Motor neuron (in vitro differentiated cells): ENCODE measurements at regions not wholly inside any gene's neighbourhood (a gene's known extent, or its start where the extent isn't known, plus 50 kb on each side); places are given as distances from the start of the nearest gene placed in this dataset.

Experiments used
- ATAC-seq, 8 experiments: fragments of 200-7000 bp; cut with Tn5 transposase; replicated peaks in 6 of 8; 2 replicates each; pipeline ENCODE4 v1.8.0; 2021; ENCODE audit warnings: mild to moderate bottlenecking in 8 of 8, moderate library complexity in 8 of 8
- H3K27ac ChIP-seq, 2 donors: fragments of 250-450 bp; sonication (Bioruptor Pico); 2 replicates each; pipeline ENCODE4 v1.9.0; 2021; ENCODE audit warnings: antibody characterized with exemption in 2 of 2, mild to moderate bottlenecking in 2 of 2, moderate library complexity in 1 of 2
- H3K4me1 ChIP-seq, 2 donors: fragments of 250-450 bp; sonication (Bioruptor Pico); replicated peaks in 1 of 2; 2 replicates each; pipeline ENCODE4 v1.6.1; 2021; ENCODE audit warnings: antibody characterized with exemption in 2 of 2, mild to moderate bottlenecking in 2 of 2, moderate library complexity in 1 of 2
- H3K4me3 ChIP-seq, 5 donors: fragments of 250-450 bp; sonication (Bioruptor Pico); 2 replicates each; pipeline ENCODE4 v1.9.0; 2021; ENCODE audit warnings: antibody characterized with exemption in 5 of 5, mild to moderate bottlenecking in 5 of 5, moderate library complexity in 4 of 5
- WGBS, 10 experiments: fragments of 450-650 bp; shearing (Covaris generic); methylation state at CpG; one replicate each; pipeline ENCODE4 v1.0.0; 2022; 5-methylcytosine and 5-hydroxymethylcytosine counted together
- in situ Hi-C, 9 experiments: fragments of 400-800 bp; cut with MboI; loops; one replicate each; pipeline ENCODE4 v1.15.0; 2021; ENCODE audit warnings: low sequenced_read_pairs in 9 of 9, low pct_unique_long_range_greater_than_20kb in 2 of 9; ENCODE audit not compliant: unreplicated experiment in 9 of 9

DNA sequence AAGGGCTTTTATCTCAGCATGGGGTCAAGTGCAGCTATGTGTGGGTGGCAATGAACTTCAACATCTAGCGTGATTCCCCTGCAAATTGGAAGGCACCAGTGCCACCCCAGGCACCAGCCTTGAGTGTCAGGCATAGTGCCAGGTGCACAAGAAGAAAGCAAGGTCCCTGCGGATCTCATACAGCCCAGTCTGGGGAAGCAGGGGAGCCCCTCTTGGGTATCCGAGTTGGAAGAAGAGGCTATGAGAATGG lies 269.0 kb downstream of the RPS24 start:
- in situ Hi-C loops, result no loop called here
- H3K4me3 ChIP-seq, result peak overlapping the region in 3 of 5 donors; percentile 14 to 30 (median 19)
- peak overlapping the region; percentile 72 to 79 for H3K27ac ChIP-seq
- WGBS, 10 experiments, result 0 to 40% (median 29%) methylated on average over 1 of the region's 3 CpGs; no CpG with 5 or more reads in 6 of the 10 experiments
- ATAC-seq, result no peak
- peaks cover 25 to 38% of the 10 kb centered on the region in 2 donors for H3K4me1 ChIP-seq

DNA sequence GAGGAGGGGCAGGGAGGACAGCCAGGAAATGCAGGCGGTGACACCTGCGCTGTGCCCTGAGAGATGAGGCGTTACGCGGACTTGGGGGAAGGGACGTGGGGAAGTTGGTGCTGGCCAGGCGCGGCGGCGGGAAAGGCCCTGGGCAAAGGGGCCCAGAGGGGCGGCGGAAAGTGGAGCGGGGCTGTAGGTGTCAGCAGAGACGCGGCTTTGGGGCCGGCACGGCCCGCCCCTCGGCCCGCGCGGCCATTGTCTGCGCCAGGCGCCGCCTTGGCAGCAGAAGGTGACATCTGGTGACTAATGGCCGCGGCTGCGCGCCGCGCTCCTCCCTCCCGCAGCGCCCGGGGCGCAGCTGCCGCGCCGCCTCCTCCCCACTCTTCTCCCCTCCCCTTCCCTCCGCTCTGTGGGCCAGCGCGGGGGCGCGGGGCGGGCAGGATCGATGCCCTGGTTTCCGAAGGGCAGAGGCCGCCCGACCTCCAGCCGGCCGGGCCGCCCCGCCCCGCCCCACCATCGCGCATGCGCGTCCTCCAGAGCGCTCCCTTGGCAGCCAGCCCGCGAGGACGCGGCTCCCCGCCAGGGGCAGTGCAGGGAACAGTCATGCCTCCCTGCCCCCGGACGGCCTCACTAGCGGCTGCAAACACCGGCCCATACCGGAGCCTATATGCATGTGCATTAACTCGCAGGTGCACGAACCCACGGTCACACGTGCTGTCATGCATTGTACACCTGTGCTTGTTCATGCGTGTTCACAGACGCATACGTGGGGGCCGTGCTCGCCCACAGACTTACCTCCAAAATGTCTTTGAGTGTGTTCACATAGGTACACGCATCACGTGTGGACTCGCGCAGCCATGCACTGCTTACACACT lies 269.6 kb downstream of the RPS24 start:
- in situ Hi-C loops, result no loop called here
- peak overlapping the region; percentile 72 to 79 for H3K27ac ChIP-seq
- peak; percentile 90 to 95 (median 92) for ATAC-seq
- WGBS, 10 experiments, result 0 to 100% (median 62%) methylated on average over 1 to 7 of the region's 81 CpGs; no CpG with 5 or more reads in 4 of the 10 experiments
- H3K4me1 ChIP-seq, result peaks cover 25 to 38% of the 10 kb centered on the region in 2 donors
- peak overlapping the region in 3 of 5 donors; percentile 14 to 30 (median 19) for H3K4me3 ChIP-seq

DNA sequence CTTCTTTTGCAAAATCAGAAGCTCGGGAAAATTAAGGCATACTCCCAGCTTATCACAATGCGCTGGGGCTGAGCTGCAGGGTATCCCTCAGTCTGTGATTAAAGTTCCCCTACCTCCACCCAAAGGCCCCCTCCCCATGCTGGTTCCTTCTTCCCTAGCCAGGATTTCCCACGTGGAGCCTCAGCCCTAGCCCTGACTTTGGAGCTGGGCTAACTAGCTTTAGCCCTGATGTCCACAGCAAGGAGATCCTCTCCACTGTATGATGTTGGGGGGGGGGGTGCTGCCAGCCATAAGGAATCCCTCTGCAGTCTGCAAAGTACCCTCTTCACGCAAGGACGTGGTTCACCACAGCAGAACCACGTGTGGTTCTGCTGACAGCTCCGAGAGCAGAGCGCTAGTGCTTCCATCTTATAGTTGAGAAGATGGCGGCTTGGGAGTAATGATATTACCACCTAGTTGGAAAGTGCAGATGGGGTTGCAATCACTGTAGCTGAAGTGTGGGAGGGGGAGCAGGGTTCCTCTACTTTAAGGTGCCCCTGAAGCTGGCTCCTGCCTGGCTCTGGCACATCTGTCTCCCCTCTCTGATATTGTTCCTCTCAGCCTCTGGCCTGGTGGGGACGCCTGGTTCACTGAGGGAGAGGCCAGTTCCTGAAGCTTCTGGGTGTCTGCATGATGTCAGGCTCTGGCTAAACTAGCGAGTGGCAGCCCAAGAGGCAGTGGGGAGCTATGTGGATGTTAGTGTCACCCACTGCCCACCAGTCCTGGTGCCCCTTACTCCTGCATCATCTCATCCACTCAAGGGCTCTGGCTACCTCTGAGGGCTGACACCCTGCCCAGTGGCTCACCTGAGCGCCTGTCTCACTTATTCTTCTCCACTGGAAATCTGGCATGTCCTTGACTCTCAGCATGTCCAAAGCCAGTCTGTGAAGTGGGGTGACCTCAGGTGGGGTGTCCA lies 270.7 kb downstream of the RPS24 start:
- 0 to 100% (median 93%) methylated on average over 1 to 9 of the region's 12 CpGs; no CpG with 5 or more reads in 1 of the 10 experiments for WGBS, 10 experiments
- H3K4me1 ChIP-seq, result peaks cover 25 to 38% of the 10 kb centered on the region in 2 donors
- ATAC-seq, result no peak
- no peak overlapping the region for H3K4me3 ChIP-seq
- in situ Hi-C loops, result no loop called here
- no peak overlapping the region for H3K27ac ChIP-seq

DNA sequence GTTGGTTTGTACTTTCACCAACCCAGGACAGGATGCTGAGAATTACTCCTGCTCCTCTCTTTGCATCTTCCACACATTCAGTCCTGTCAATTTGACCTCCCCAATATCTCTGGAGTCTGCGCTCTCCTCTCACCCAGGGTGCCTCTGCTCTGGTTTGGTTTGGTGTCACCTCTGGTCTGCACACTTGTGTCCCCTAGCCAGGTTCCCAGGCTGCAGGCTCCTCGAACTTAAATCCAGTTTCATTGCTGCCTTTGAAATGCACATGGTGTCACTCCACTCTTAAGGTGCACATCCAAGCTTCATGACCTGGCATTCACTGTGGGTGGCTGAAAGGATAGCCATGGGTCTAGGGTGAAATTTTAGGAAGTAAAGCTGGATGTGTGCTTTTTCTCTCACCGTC lies 271.6 kb downstream of the RPS24 start:
- ATAC-seq, result no peak
- in situ Hi-C loops, result no loop called here
- 40 to 100% (median 80%) methylated on average over 1 to 2 of the region's 3 CpGs; no CpG with 5 or more reads in 3 of the 10 experiments for WGBS, 10 experiments
- Histone ChIP-seq H3K4me3 (no peak overlapping the region), H3K4me1 (peaks cover 25 to 38% of the 10 kb centered on the region in 2 donors), H3K27ac (peak overlapping the region in 1 of 2 donors; percentile 10)

DNA sequence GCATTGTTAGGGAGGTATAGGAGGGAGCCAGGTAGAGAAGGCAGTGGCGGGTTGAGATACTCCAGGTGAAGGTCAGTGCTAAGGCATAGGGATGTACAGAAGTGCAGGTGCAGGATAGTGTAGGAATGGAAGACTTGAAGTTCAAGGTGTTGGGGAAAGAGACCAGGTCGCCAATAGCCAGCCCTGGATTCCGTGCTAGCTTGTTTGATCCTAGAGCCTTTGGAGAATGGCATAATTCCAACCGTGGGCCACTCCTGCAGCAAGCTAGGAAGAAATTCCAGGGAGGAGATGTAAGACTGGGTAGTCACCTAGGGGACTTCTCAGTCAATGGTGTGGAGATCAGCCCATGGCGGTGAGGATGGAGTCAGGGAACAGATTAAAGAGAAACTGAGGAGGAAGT lies 272.7 kb downstream of the RPS24 start:
- no peak overlapping the region for H3K4me3 ChIP-seq
- H3K4me1 ChIP-seq, result peaks cover 29 to 38% of the 10 kb centered on the region in 2 donors
- no peak for ATAC-seq
- no peak overlapping the region for H3K27ac ChIP-seq
- 55 to 100% (median 83%) methylated on average over 1 to 5 of the region's 5 CpGs; no CpG with 5 or more reads in 2 of the 10 experiments for WGBS, 10 experiments
- in situ Hi-C loops, result no loop called here

DNA sequence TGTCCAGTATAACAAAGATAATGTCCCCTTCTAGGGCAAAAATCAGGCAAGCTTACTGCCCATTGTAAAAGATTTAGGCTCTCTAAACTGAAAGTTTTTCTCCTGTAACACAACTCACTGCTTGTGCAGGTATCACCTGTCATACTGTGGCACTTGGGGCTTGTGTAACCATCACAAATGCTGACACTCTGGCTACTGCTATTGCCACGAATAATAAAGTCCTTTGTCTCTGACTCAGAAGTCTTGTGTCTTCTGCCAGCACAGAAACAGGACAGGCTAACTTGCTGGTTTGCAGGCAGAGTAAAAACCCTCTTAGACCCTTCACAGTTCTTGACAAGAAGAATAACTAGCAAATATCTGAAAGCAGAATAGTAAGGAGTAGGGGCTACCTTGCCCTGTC lies 273.9 kb downstream of the RPS24 start:
- Histone ChIP-seq H3K4me3 (no peak overlapping the region), H3K4me1 (peaks cover 25 to 29% of the 10 kb centered on the region in 2 donors), H3K27ac (no peak overlapping the region)
- WGBS, 10 experiments, result 0 to 75% (median 57%) methylated on average over 1 of the region's 1 CpG; no CpG with 5 or more reads in 3 of the 10 experiments
- no peak for ATAC-seq
- in situ Hi-C loops, result no loop called here

DNA sequence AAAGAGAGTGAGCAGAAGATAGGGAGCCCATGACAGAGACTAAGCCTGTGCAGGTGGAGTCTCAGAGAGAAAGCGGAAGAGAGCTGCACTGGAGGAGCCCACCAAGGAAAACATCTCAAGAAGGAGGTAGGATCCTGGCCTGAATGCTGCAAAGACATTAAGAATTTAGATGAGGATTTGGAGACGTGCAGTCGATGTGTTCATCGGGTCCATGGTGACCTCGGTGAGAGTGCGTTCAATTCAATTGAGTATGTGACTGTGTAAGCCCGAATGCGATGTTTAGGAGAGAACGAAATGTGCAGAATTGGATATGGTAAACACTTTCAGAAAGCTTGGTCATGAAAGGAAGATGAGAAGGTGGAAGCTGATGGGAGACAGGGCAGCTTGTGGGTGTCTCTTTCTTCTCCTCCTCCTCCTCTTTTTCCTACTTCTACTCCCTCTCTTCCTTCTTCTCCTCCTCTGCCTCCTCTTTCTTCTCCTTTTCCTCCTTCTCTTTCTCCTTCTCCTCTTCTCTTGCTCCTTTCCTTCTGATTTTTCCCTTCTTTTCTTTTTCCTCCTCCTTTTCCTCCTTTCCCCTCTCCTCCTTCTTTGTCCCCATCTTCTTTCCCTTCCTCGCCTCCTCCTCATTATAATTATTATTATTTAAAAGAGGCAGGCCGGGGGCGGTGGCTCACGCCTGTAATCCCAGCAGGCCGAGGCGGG lies 276.0 kb downstream of the RPS24 start:
- peaks cover 15 to 17% of the 10 kb centered on the region in 2 donors for H3K4me1 ChIP-seq
- WGBS, 10 experiments, result 60 to 100% (median 82%) methylated on average over 3 to 13 of the region's 15 CpGs
- in situ Hi-C loops, result no loop called here
- no peak overlapping the region for H3K4me3 ChIP-seq
- ATAC-seq, result no peak
- no peak overlapping the region for H3K27ac ChIP-seq

DNA sequence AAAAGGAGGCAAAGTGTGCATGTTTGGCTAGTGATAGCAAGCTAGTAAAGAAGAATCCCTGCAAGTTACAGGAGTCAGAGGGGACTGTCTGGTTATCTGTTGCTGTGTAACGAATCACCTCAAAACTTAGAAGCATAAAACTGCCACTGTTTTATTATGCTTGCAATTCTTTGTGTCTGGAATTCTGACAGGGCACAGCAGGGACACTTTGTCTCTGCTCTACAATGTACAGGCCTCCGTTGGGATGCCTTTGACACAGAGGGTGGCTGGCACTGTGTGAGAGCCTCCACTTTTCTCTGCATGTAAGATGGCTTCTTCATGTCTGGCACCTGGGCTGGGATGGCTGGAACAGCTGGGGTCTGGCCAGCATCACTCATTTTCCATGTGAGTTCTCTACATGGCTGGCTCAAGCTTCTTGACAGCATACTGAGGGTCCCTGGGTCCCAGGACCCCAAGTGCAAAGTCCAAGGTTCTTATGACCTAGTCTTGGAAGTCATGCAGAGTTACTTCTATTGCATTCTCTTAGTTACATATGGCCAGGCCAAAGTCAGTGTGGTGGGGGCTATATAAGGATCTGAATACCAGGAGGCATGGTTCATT lies 276.9 kb downstream of the RPS24 start:
- WGBS, 10 experiments, result 43 to 100% (median 60%) methylated on average over 1 to 2 of the region's 2 CpGs; no CpG with 5 or more reads in 5 of the 10 experiments
- Histone ChIP-seq H3K4me1 (peaks cover 9 to 12% of the 10 kb centered on the region in 2 donors), H3K4me3 (no peak overlapping the region), H3K27ac (no peak overlapping the region)
- in situ Hi-C loops, result no loop called here
- no peak for ATAC-seq

DNA sequence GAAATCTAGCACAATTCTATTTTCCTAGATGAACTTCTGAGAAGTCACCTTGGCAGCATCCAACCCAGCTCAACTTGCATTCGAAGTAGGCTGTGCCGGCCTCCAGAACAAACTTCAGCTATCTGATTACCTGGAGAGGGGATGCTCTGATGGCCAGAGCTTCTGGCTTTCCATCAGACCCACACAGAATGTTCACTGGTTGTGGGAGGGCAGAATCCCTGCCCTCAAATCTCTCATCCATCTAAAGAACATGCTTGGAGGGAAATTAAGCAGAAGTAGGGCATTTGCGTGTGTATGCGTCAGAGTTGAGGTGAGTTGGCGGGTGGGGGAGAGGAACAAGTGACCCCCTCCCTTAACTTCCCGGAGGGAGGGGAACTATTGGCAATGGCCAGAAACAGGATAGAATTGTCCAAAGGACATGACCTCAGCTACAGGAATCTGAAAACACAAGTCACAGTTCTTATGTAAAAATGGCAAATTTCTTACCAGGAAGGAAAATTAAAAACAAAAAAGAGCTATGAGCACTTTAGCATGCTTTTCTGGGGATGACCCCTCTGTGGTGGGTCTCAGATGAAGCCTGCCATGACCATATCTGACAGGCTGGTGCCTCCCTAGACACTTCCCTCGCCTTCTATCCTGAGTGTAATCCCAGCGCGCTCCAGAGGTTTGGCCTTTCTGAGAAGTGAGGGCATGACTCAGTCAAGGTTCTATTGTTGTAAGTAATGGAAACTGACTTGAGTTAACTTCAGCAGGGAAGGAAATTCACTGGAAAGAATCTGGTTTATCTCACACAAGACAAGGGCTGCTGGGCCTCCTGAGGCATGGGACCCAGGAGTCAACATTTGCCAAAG lies 278.8 kb downstream of the RPS24 start:
- H3K4me3 ChIP-seq, result no peak overlapping the region
- peaks cover 13% of the 10 kb centered on the region in 2 donors for H3K4me1 ChIP-seq
- no peak for ATAC-seq
- WGBS, 10 experiments, result 80 to 100% (median 91%) methylated on average over 1 to 9 of the region's 9 CpGs; no CpG with 5 or more reads in 2 of the 10 experiments
- no peak overlapping the region for H3K27ac ChIP-seq
- in situ Hi-C loops, result no loop called here

DNA sequence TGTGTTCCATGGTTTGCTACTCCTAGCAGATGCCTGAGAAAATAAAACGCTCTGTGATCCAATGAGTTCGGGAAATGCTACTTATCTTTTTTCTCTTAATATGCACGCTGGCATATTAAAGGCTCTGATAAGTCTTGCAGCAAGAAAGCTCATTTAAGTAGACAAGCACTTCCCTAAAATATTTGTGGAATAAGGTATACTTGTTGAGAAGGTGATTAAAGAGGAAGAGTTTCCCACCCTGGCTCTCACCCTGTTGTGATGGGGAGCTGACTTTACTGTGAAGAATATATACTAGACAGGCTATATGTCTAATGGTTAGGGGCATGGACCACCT lies 279.4 kb downstream of the RPS24 start:
- in situ Hi-C loops, result no loop called here
- H3K27ac ChIP-seq, result no peak overlapping the region
- ATAC-seq, result no peak
- H3K4me1 ChIP-seq, result peaks cover 13% of the 10 kb centered on the region in 2 donors
- no peak overlapping the region for H3K4me3 ChIP-seq
- WGBS, 10 experiments, result 67 to 100% (median 87%) methylated on average over 1 to 3 of the region's 3 CpGs; no CpG with 5 or more reads in 2 of the 10 experiments

DNA sequence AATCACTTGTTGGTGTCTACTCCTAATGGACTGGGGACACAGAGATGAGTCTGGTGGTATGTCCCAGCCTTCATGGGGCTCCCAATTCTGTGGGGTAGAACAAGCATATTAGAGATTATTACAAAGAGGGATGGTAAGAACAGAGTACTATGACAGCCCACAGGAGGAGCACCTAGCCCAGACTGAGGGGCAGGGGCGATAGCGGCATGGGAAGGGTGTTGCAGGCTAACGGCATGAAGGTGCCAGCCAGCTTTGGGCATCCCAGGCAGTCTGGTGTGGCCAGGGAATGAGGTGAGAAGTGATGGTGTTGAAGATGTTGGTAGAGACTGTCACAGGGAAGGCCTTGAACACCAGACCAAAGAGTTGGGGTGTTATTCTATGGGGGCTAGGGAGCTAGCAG lies 280.0 kb downstream of the RPS24 start:
- in situ Hi-C loops, result no loop called here
- Histone ChIP-seq H3K4me3 (no peak overlapping the region), H3K27ac (no peak overlapping the region), H3K4me1 (peaks cover 13 to 16% of the 10 kb centered on the region in 2 donors)
- 75 to 100% (median 98%) methylated on average over 1 to 3 of the region's 3 CpGs; no CpG with 5 or more reads in 4 of the 10 experiments for WGBS, 10 experiments
- no peak for ATAC-seq

DNA sequence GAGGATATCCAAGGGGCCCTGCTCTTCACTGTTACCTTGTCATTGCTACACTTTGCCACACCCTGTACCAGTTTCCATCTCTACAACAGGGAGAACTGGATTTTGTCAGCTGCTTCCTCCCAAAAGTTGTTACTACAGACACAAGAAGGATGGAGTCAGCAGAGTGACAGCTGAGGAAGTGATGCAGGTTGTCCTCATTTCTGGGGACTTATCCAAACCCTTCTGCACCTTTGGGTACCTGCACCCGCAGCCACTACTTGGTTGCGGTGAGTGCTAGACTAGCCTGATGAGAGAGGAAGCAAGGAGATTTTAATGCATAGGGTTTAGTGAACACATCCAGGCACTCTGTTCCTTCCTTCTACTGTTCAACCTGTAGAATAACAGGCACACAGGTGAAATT lies 281.0 kb downstream of the RPS24 start:
- H3K4me1 ChIP-seq, result peaks cover 13 to 18% of the 10 kb centered on the region in 2 donors
- no peak for ATAC-seq
- no peak overlapping the region for H3K27ac ChIP-seq
- H3K4me3 ChIP-seq, result no peak overlapping the region
- in situ Hi-C loops, result no loop called here
- 60 to 100% (median 100%) methylated on average over 1 to 2 of the region's 2 CpGs; no CpG with 5 or more reads in 4 of the 10 experiments for WGBS, 10 experiments
